GM18498 (cell line): ENCODE measurements at regions not wholly inside any gene's neighbourhood (a gene's known extent, or its start where the extent isn't known, plus 50 kb on each side); places are given as distances from the start of the nearest gene placed in this dataset.
"Not testable (repeated sequence)": the region's sequence is repeated elsewhere in the genome, so short reads cannot be mapped to it uniquely, and the experiment has no call there.

Source experiments
- ATAC-seq: cut with Tn5 transposase; IDR thresholded peaks from one replicate; pipeline ENCODE4 v1.9.1; 2021; ENCODE audit warnings: mild to moderate bottlenecking, moderate library complexity; ENCODE audit not compliant: unreplicated experiment

- no peak for ATAC-seq
These were observed 138.7 kb downstream of the YTHDC2 start for GRCh38 chr5:113652161-113652560.

DNA sequence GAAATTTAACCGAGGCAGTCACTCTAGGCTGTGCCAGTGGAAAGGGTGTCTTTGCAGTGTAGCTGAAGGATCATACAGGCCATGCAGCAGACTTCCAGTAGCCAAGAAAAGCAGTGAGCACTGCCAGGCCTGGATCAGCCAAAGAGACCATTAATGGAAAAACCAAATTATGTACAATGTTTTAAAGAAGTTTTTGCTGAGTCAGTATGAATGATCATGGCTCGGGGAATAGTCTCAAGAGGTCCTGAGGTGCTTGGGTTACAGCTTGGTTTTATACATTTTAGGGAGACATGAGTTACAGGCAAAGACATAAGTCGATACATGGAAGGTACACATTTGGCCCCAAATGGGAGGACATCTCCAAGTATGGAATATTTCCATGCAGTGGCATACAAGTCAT is 141.3 kb downstream of the YTHDC2 start:
- ATAC-seq = no peak

DNA sequence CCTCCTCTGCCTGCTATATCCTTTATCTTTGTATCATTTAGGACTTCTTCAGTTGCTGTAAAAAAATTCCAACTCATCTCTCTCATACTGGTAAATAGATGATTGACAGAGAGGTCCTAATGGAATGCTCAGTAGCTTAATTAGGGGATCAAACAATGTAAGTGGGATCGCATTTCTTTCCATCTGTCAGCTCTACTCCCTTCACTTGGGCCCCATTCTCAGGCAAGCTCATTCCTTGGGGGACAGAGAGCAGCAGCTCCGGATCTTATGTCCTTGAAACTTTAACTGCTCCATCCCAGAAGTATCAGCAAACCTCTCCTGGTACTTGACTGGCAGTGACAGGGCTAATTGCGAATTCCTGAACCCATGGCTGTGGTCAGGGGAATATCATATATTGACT is 146.7 kb downstream of the YTHDC2 start:
- ATAC-seq = no peak

DNA sequence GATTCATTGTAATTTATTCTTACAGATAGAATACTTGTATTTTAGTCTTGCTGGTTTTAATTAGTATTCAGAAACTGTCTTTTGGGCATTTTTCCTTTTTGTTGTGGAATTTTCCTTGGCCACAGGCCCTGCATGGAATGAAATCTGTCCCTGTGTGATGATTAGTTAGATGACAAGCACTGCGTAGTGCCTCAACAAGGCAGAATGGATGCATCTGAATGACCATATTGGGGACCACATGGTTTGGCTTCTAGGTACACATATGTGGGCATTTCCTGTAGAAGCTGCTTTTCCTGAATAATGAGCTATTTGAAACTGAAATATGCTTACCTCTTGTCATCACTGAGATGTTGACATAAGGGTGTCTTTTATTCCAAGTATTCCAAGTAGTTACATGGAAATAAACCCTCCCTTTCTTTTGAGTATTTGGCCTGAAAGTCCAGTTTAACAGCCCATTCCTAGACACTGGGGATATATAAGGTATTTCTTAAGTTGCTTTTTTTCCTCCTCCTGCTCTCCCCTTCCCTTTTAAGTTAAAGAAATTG is 147.3 kb downstream of the YTHDC2 start:
- ATAC-seq = no peak

DNA sequence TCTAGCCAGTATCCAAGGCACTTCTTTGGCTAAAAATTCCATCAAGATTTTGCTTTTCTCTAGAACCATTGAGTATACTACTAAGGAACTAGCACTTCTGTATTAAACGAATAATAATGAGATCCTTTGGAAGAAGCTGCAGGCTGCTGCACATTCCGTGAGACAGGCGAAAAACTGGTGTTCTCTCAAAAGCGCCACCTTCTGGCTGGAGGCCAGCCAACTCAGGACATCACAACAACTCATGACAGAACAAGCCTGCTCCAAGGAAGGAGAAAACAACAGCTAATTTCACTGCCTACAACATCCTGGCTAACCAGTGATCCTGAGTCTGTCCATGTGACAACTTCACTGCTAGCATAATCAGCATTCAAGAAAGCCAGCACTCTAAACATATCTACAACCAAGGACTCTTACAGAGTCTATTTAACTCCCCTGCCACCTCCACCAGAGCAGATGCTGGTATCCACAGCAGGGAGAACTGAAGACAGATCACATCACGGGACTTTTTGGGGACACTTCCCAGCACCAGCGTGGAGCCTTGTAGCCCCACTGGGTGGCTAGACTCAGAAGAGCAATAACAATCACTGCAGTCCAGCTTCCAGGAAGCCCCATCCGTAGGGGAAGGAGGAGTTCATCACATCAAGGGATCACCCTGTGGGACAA is 150.5 kb downstream of the YTHDC2 start:
- no peak for ATAC-seq

GRCh38 chr5:113673041-113673440 is 159.5 kb downstream of the YTHDC2 start:
- ATAC-seq = no peak

- no peak for ATAC-seq
These were observed 161.7 kb downstream of the YTHDC2 start for GRCh38 chr5:113675166-113675565.

DNA sequence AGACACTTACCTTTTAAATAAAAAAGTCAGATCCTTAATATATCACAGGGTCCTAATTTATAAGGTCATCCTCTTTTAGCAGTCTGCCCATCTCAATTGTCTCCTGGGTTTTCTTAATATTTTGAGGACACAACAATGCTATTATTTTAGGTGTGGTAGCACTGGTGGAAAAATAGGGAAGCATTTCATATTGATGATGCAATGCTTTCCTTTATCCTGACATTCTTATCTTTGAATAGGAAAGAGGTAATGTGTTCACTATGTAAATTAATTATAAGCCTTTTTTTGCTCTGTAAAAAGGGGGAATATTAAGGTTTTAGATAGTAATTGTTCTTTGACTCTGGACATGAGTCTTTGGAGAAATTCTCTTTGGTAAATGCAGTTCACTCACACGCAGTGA is 164.7 kb downstream of the YTHDC2 start:
- ATAC-seq = no peak

DNA sequence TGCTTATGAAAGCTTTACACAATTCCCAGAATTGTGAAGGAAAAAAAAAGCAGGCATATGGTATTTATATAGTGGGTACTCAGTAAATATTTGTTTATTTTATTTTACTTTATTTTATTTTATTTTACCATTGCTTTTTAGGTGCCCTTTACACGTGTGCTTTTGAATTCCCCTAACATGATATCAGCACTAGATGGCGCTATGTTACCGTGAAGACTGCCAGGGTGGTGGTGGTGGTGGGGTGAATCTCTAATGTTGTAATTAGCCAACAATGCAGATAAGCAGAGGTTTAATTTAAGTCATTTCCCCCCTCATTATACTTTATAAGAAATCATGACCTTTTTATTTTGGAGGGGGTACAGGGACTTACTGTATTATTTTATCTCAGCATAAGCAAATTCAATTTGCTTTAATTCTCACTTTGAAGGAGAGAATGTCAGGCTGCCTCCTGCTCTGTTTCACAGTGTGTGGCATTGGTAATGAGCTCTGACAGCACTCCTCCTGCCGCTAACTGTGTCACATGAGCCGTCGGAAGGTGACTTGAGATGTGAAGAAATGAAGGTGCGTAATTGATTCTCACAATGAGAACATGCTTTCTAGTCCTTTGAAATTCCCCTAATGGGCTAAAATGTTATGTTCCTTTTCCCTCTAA is 165.6 kb downstream of the YTHDC2 start:
- ATAC-seq = peak; percentile 62

GRCh38 chr5:113680534-113680933 is 167.0 kb downstream of the YTHDC2 start:
- ATAC-seq = no peak

GRCh38 chr5:113682497-113683136 is 169.1 kb downstream of the YTHDC2 start:
- no peak for ATAC-seq

DNA sequence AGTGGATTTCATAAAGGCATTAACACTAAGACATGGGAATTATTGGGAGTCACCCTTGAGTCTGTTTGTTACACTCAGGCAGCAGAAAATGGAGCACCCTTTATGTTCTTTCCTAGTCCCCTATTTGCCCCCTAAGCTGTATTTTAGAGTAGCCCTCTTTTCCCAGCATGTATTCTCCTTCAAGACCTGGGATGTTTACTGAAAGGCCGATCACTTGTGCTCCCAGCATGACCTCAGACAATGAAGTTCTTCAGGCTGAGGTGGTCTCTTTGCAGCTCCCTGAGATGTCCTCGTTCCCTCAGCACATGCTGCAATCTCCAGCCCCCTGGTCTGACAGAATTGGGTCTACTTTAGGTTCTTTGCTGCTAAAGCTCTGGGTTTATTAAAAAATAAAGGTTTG is 169.7 kb downstream of the YTHDC2 start:
- no peak for ATAC-seq

DNA sequence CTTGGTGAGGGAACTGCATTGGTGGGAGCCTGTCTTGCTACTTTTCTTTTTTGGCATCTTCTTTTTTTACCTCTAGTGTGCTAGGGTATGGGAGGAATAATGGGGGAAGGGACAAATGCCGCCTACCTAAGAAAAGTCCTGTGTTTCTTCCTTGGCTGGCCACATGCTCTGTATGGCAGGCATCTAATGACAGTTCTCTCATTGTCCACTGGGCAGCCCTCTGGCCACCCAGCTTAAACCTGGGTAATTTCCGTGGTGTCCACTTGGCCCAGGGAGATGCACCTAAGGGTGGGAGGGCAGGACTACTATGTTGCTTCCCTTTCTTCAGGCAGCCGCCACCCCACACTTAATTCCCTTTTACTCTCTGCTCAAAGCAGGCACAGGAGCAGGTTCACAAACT is 173.1 kb downstream of the YTHDC2 start:
- no peak for ATAC-seq

DNA sequence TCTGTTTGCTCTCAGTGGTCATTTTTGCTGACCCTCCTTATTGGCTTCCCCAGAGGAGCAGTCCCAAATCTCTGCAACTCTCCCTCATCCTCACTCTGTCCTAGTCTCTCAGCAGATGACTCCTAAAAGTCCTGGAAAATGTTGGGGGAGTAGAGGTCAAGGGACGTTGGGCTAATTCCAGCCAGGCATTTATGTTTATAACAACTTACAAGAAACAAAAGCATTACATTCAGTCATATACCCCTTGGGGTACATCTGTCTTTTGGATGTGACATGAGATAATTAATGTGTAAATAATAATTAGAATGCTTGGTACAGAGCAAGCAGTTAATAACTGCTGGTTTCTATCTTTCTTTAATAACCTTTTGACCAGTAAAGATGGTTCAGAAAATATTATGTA is 176.2 kb downstream of the YTHDC2 start:
- no peak for ATAC-seq

DNA sequence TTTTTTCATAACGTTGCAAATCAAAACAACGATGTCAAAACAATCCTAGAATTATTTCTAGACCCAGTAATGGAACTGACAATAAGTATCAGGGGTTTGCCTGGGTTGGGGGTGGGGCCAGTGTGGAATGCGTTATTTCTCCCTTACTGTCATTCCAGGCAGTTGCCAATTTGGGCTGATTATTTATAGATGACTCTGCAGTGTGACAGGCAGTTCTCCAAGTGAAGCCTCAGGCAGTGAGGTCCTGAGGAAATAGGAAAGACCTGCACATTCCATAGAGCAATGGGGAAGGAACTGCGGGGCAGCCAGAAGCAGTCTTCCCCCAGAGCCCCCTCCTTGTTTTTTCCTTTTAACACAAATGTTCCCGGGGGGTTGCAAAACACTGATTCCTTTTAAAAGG is 179.0 kb downstream of the YTHDC2 start:
- no peak for ATAC-seq

GRCh38 chr5:113692891-113693457 is 179.5 kb downstream of the YTHDC2 start:
- ATAC-seq = no peak

DNA sequence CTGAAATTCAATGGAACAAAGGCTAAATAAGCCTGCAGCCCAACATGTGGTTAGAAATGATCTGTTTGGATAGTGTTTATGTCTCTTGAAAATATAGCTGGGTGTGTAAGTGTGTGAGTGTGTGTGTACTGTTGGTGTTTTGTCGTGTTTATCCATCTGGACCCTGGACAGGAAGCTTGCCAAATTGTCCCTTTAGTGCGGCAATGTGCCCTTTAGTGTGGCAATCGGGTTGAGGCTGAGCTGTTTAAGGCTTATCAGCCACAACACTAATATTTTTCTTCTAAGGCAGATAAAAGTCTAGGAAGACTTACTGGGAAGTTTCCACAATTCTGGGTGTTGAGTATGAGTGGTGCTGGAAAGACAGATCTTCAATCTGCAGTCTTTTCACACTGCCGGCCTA is 180.2 kb downstream of the YTHDC2 start:
- ATAC-seq = no peak

- no peak for ATAC-seq
These were observed 181.1 kb downstream of the YTHDC2 start for GRCh38 chr5:113694576-113694975.

GRCh38 chr5:113703266-113703665 is 189.8 kb downstream of the YTHDC2 start:
- no peak for ATAC-seq

GRCh38 chr5:113705657-113706056 is 192.2 kb downstream of the YTHDC2 start:
- ATAC-seq = no peak

- no peak for ATAC-seq
These were observed 199.6 kb downstream of the YTHDC2 start for GRCh38 chr5:113713051-113713450.

DNA sequence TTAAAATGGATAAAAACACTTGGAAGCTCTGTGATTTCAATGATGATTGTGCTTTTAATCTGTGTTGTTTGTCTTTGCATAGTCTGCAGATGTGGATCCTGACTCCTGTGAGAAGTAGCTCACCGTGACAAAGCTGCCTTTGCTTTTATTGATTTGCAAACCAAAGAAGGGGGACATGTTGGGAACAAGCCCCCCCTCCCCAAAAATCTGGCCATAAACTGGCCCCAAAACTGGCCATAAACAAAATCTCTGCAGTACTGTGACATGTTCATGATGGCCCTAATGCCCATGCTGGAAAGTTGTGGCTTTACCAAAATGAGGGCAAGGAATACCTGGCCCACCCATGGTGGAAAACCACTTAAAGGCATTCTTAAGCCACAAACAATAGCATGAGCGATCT is 202.4 kb downstream of the YTHDC2 start:
- not testable (repeated sequence) for ATAC-seq
